ENCODE measurements at regions not wholly inside any gene's neighbourhood (a gene's known extent, or its start where the extent isn't known, plus 50 kb on each side); places are given as distances from the start of the nearest gene placed in this dataset.

DNA sequence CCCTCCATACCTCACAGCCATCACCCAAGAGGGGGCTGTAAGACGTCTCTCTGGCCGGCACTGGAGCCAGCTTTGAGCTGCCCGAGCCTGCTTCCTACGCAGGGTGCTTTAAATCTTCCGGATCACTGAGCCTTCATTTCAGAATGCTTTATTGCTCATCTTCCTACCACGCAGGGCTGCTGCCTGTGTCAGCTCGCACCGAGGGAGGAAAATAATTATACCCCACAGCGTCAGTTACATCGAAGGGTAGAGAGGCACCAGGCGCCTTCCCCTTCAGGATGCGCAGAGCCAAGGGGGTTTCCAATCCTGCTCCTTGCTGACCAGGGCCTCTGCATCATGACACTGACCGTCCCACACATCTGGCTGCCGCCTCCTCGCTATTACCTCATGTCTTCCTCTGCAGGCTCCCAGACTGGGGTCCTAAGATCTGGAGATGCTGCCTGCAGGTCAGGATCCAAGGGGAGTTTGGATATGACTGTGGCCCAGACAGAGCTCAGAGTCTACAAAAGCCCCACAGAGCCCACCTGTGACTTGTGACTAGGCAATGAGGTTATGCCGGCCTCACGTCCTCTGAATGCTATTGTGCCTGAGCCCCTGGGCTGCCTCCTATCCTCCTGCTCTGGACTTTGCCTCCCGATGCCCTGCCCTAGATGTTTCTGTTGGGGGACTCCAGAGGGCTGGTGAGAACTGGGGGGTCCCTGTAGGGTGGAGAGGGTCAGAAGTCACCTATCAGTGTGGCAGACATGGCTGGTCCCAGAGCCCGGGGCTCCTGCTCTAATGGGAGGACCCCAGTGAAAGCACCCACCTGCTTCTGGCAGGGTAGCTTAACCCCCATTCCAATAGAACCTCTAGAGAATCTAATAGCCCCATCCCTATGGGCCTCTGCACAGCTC is 220.3 kb upstream of the RTL1 start:
- DNase-seq: no peak

GRCh38 chr14:101124815-101125214 is 221.3 kb upstream of the RTL1 start:
- no peak for DNase-seq

GRCh38 chr14:101125313-101125712 is 221.8 kb upstream of the RTL1 start:
- no peak for DNase-seq

GRCh38 chr14:101125719-101126651 is 222.5 kb upstream of the RTL1 start:
- DNase-seq: no peak

GRCh38 chr14:101126731-101127130 is 223.2 kb upstream of the RTL1 start:
- no peak for DNase-seq

DNA sequence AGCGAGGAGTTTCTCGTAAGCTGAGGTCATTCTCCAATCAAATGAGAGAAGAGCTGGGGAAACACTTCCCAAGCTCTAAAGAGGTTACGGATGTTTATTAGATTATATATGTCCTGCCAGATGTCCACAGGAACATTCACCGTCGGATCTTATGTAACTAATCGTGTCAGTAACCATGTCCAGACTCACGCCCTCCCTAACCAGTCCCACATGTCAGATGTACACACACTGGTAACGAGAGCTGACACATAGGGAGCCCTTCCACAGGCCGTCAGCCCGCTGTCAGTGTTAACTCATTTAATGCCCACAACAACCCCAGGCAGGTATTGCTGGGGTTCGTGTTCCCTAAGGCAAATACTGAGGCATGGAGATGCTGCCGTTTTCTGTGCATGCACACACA is 223.7 kb upstream of the RTL1 start:
- no peak for DNase-seq

DNA sequence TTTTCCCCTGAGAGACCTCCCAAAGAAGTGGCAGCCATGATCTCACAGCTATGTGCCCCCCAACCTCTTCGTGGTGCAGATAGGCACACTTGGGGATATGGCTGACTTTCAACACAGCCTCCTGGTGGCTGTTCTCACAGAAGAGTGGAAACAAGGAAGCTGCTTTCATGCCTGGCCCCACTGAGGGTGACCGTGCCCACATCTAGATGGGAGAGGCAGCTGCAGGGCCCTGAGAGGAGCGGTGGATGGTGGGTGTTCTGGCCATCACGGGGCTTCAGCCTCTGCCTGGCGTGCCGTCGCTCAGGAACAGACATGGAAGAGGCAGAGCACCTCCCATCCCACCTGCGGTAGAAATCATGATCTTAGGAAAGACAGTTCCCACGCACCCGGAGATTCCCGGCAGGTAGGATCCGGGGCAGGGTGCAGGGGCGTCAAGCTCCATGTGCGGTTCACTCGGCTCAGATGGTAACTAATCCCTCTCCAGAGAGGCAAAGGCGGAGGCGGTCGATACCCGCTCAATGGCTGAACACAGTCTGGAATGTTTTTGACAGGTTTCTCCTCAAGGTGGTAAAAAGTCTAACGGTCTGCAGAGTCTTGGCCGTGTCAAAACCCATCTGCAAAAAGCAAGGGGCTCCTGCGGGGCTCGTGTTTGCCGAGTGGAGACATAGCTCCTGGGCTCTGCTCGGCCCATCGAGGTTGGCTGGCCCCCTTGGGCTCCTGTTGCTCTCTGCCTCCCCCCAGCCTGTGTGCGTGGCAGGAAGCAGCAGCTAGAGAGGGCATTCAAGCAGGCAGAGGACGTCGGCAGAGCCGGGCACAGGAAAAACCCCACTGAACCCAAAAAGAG is 225.2 kb upstream of the RTL1 start:
- DNase-seq: no peak

- DNase-seq: no peak
Observed at GRCh38 chr14:101129521-101130167, 226.1 kb upstream of the RTL1 start.

- no peak for DNase-seq
Observed at GRCh38 chr14:101130861-101131260, 227.3 kb upstream of the RTL1 start.

- DNase-seq: no peak
Observed at GRCh38 chr14:101131451-101131916, 228.0 kb upstream of the RTL1 start.

GRCh38 chr14:101132051-101132571 is 228.6 kb upstream of the RTL1 start:
- DNase-seq: no peak

- DNase-seq: no peak
Observed at GRCh38 chr14:101132588-101132987, 229.1 kb upstream of the RTL1 start.

DNA sequence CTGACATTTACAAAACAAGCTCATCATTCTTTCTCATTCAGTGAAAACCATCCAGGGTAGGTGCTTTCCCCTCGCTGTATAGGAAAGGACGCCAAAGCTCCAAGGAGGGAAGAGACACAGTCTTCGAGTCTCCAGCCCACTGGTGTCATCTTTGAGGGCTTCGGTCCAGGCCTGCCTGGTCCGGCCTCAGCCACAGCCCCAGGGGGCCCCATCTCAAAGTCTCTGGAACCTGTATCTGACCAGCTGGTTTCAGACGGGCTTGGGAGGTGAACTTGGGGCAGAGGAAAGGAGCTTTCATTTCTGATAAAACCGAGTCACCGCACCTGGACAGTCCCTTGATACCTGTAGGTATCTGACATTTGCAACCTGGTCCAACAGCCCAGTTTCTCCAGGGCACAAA is 229.5 kb upstream of the RTL1 start:
- DNase-seq: no peak

GRCh38 chr14:101134161-101134631 is 230.7 kb upstream of the RTL1 start:
- no peak for DNase-seq

- no peak for DNase-seq
Observed at GRCh38 chr14:101134851-101135433, 231.4 kb upstream of the RTL1 start.

- no peak for DNase-seq
Observed at GRCh38 chr14:101135796-101136742, 232.5 kb upstream of the RTL1 start.

GRCh38 chr14:101137234-101137633 is 233.7 kb upstream of the RTL1 start:
- DNase-seq: no peak

- no peak for DNase-seq
Observed at GRCh38 chr14:101147848-101148247, 244.3 kb upstream of the RTL1 start.

DNA sequence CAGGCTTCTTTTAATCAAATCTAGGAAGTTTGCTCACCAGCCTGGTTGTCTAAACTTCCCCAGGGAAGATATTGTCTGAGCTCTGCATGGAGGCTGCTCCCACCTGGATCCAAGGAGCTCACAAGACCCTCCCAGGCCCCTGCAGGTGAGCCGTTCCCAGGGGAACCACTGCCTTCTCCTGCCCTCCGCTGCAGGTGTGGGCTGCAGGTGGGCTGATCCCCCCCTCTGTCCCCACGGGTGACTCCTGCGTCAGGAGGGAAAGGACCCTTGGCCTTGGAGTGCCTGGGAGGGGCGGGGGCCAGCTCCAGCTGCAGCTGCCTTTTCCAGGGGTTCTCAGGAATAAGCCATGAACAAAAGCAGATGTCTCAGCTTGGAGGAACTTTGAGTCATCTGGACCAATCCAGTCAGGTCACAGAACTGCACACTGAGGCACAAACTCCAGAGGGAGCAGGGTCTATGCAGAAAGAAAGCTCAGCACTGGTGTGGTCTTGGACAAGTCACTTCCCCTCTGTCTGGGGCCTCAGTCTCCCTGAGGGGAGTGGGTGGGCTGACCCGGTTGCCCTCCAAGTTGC is 246.6 kb upstream of the RTL1 start:
- DNase-seq: peak; percentile 19

Measured in NCI-H345 (cell line).